ENCODE measurements at regions not wholly inside any gene's neighbourhood (a gene's known extent, or its start where the extent isn't known, plus 50 kb on each side); places are given as distances from the start of the nearest gene placed in this dataset.
"Not testable (repeated sequence)": the region's sequence is repeated elsewhere in the genome, so short reads cannot be mapped to it uniquely, and the experiment has no call there.

DNA sequence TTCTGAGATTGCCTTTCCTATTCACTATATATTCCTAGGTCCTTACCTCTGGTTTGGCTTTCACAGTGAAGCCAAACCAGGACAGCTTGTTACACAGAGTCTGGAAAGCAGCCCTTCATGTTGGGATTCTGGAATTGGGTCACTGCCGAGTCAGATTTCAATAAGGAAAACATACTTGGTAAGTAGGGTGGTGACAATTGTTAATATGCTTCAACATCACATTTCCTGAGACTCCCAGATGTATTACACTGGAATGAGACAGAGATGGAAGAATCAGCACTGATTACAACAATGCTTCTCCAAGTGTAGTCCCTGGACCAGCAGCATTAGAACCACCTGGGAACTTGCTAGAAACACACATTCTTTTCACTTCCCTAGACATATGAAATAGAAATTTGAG is 268.9 kb upstream of the SEMA3C start:
- DNase-seq (ENCODE audit: low spot score) (no peak), FAIRE-seq (no peak)

DNA sequence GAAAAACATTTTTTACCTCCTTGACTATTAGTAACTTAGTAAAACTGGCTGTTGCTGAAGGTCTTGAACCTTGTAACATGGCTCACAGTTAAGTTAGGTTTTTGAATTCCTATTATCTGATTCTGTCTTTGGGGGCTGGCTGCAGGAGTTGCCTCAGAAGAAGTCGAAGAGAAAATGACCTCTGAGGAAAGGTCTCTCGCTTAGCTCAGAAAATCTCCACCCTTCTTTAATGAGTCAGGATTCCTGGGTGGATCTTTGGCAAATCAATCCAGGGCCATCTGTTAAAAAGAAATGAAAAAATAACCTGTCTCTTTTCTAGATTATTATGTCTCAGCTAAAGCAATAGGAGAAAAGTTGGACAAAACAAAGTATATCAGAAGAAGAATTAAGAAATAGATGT is 267.8 kb upstream of the SEMA3C start:
- FAIRE-seq (no peak), DNase-seq (ENCODE audit: low spot score) (no peak)

DNA sequence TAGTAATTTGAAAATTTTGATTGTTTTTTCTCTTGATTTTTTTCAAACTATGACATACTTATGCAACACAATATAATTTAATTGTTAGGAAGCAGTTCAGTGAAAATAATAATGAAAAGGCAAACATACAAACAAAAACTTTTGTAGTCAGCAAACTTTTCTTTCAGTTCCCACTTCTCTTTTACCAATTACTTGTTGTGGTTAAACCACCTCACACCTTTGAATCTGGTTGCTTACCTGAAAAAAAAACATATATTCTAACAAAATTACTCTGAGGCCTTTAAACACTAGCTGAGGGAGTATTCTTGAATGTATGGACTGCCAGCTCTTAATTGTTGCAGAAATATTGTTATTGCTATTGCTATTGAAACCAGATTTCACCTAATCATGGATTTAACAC is 266.2 kb upstream of the SEMA3C start:
- no peak for DNase-seq (ENCODE audit: low spot score)
- no peak for FAIRE-seq

DNA sequence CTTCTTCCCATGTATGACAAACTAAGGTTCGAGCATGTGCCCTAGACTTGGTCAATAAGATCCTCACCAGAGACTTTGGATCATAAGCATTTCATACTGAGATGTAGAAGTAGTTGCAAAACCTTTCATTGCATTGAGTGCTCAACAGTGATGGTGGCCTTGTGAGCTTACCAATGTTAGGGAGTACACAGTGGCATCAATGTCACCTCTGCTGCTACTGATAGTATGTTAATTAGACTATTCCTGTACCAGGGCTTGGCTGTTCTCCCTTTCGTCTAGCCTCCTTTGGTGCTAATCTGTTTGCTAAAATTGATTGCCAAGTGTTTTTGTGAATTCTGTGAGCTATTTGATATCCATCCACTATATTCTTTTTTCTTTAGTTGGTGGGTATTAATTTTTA is 264.5 kb upstream of the SEMA3C start:
- peak; percentile 50 for FAIRE-seq
- no peak for DNase-seq (ENCODE audit: low spot score)

DNA sequence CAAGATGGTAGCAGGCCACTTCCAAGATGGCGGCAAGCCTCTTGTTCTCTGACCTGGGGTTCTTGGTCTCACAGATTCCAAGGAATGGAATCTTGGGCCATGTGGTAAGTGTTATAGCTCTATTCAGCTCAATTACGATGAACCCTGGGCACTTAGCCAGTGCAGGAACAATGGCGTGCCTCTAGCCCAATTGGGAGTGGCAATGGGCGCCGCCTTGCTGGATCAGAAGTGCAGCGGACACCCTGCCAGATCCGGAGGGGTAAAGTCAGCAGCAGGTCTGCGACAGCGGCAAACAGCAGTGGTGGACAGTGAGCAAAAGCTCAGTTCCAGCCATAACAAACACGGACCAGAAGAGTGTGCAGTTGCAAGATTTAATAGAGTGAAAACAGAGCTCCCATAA is 263.2 kb upstream of the SEMA3C start:
- FAIRE-seq, result peak; percentile 40
- not testable (repeated sequence) for DNase-seq (ENCODE audit: low spot score)

DNA sequence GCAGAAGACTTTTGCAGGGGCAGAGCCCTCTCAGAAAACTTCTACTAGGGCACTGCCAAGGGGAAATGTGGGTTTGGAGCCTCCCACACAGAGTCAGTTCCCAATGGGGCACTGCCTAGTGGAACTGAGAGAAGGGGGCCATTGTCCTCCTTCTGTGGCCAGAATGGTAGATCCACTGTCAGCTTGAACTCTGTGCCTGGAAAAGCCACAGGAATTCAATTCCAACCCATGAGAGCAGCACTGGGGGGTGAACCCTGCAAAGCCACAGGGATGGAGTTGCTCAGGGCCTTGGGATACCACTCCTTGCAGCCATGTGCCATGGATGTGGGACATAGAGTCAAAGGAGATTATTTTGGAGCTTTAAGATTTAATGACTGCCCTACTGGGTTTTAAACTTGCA is 262.2 kb upstream of the SEMA3C start:
- no peak for FAIRE-seq

DNA sequence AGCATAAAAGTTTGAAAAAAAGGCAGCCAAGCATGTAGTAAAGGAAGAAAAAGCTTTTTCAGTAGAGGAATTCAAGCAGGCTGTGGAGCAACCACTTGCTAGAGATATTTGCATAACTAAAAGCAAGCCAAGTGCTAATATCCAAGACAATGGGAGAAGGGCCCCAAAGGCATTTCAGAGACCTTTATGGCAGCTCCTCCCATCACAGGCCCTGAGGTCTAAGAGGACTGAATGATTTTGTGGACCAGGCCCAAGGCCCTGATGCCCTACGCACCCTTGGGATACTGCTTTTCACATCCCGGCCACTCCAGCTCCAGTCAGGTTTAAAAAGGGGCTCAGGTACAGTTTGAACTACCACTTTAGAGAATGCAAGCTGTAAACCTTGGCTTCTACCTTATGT is 261.7 kb upstream of the SEMA3C start:
- FAIRE-seq (no peak), DNase-seq (ENCODE audit: low spot score) (no peak)

More for the DNA sequence above, 262.2 kb upstream of the SEMA3C start:
- DNase-seq (ENCODE audit: low spot score), result no peak

DNA sequence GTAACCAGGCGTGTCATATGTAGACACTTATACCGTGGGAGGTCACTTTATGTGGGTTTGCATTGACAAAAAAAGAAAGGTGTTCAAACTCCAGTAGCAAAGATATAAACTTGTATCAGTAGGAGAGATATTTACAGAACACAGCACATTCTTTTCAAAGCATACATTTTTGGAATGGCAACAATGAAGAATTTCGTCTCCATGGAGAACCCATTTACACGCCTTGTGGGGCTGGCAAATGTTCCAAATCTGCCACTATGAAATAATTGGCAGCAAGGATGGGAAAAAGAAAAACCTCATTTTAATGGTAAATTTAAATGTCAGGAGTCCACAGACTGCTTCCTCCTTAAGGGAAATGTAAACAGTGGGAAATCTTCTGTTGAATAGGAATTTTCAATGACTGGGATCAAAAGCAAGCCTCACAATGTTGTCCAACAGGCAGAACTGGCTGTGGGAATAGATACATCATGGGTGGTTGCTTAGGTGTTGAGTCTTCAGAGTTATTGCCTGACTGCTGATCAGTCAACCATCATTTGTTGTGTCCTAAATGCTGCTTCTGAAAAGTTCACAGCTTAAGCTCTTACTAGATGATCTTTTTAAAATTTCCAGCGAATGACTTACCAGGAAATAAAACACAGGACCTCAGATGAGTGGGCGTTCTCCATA is 256.6 kb upstream of the SEMA3C start:
- no peak for FAIRE-seq
- DNase-seq (ENCODE audit: low spot score), result no peak

DNA sequence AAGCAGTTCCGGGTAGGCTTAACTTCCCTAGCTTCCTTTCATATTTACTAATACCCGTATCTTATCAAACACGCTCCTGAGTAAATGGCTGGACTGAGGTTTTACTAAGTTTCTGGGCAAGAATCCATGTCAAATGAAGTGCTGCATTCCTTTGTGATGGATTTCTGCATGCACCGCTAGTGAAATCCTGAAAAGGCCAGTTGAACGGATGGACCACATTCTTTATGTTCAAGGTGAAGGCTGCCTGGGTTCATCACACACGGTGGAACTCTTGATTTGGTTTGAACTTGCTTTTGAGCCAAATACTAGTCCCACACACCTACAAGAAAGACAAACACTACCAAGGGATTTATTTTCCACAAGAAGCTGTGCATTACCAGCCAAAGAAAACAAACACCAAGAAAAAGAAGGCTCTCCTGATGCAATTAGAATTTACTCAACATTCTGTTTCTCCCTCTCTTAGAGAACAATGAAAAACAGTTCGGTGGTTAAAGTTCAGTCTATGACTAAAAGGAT is 255.0 kb upstream of the SEMA3C start:
- peak; percentile 78 for FAIRE-seq
- DNase-seq (ENCODE audit: low spot score), result peak; percentile 61

DNA sequence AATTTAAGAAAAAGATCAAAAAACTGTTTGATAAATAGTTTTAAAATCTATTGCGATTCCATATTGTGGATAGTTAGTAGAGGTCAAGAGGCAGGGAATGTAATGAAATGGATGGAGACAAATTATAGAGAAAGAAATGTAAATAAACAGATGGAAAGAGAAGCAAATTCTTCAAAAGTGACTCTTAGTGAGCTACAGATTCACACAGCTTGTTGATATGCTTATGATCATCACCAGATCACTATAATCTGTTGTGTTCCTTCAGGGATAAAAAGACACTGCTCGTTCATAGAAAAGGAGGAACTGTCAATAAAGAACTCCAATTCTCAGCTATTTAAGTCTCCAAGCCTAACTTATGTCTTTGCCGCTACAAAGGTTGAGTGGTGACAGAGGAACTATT is 251.4 kb upstream of the SEMA3C start:
- FAIRE-seq (no peak), DNase-seq (ENCODE audit: low spot score) (no peak)

DNA sequence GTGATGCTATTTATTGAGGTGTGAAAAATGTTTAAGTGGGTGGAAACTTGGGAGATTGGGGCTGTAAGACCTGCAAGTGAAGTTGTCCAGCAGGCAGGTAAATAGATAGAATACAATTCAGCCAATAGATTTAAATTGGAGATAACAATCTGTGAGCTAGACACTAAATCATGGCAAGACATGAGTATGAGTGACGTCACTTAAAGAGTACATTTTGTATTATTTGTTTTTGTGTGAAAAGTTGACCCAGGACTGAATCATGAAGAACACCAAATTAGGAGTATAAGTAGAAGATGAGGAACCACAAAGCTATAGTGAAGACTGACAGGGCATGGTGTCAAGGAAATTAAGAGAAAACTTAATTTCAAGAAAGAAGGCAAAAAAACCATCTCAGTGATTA is 249.1 kb upstream of the SEMA3C start:
- DNase-seq (ENCODE audit: low spot score), result no peak
- peak; percentile 89 for FAIRE-seq

DNA sequence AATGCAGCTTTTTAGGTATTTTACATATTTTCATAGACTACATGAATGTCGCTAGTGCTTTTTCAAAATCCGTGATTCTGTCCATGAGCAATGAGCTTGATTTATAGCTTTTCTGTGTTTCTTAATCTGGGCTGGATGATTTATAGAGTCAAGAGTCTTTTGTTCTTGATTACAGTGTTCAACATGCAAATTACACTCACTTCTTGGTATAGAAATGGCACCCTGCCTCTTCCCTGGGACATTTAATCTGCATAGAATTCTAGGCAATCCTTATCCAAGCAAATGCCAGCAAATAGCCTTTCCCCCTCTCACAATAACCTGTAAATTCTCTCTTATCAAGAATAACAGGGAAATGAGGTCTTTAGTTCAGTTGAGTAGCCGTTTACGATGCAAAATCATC is 246.2 kb upstream of the SEMA3C start:
- no peak for DNase-seq (ENCODE audit: low spot score)
- peak; percentile 9 for FAIRE-seq

DNA sequence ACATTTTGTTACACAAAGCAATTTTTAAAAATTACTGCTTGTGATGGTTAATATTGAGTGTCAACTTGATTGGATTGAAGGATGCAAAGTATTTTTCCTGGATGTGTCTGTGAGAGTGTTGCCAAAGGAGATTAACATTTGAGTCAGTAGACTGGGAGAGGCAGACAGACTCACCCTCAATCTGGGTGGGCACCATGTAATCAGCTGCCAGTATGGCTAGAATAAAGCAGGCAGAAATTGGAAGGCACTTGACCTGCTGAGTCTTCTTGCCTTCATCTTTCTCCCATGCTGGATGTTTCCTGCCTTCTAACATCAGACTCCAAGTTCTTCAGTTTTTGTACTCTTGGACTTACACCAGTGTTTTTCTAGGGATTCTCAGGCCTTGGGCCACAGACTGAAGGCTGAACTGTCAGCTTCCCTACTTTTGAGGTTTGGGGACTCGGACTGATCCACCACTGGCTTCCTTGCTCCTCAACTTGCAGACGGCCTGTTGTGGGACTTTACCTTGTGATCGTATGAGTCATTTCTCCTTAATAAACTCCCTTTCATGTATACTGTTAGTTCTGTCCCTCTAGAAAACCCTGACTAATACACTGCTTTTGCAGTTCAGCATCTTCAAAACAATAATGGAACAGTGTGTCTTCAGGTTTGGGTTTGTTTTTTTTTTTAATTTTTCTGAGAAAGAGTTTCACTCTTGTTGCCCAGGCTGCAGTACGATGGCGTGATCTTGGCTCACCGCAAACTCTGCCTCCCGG is 244.1 kb upstream of the SEMA3C start:
- FAIRE-seq (peak; percentile 92), DNase-seq (ENCODE audit: low spot score) (no peak)

DNA sequence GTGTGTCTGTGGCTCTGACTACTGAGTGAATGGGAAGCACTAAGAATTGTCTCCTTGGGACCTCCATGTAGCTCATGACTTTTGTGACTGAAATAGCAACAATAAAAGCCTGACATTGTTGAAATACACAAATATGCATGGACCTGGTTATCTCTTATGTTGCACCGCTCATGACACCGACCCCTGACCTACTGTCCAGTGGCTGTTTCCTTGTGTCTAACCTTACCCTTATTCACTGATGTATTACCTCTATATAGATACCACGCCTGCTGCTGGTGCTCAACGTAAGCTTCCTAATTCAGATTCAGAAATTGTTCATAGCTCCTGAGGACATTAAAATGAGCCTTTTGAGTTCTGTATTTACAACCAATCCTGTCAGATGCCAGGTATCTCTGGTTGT is 243.4 kb upstream of the SEMA3C start:
- FAIRE-seq, result peak; percentile 13
- DNase-seq (ENCODE audit: low spot score), result no peak

DNA sequence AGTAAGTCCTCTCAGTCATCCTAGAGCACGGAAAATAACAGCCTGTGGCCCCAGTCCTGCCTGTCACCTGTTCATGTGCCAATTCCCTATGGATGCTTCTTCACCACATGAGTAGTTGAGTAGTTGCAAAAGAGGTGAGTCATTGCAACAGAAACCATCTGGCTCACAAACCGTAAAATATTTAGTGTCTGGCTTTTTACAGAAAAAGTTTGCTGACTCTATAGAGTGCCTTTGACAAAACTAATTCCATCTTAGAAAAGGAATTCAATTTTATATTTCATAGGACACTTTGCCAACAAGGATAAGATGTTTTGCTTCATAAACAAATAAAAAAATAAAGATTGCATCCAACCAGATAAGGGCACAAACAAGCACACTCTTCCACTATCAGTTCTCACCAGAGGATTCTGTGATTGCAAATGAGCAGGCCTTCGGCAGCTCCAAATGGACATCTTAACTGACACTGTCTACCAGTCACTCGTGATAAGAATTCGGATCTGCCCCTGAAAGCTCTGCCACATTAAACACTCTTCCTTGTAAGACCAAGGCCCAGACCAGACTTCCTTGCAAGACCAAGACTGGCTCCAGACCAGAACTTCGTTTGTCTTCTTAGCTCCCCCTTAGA is 242.7 kb upstream of the SEMA3C start:
- DNase-seq (ENCODE audit: low spot score), result peak; percentile 92
- FAIRE-seq, result peak; percentile 98

DNA sequence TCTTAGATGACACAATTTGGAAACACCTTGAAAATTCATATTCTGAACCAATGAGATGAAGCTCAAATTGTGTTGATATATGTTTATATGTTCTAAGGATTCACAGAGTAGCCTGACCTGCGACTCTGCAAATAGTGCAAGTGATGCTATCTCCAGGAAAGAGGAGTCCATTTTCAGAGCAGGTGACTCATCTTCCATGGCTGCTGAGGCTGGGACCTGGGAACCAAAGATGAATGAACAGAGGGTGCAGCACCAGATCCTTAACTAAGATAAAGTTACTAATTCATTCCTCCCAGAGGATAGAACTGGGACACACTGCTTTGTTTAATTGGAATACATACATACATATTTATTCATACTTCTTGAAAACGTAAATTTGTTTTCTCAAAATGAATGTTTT is 240.6 kb upstream of the SEMA3C start:
- DNase-seq (ENCODE audit: low spot score) (peak; percentile 64), FAIRE-seq (peak; percentile 88)

DNA sequence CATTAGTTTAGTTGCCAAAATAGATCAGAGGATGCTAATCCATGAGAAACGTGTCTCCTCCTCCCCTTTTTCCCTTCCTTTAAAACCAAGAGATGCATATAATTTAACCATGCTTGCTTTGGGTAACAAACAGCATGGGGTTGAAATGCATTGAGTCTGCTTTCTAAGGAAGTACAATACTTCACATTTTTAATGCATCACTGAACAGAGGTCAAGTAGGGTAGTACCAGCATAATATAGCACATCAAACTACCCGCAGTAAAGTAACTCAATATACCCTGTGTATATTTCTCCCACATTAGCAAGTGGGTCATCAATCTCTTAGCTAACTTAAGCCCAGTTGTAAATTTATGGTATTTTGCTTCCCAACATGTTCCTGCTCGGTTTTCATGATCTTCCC is 239.3 kb upstream of the SEMA3C start:
- no peak for DNase-seq (ENCODE audit: low spot score)
- FAIRE-seq, result peak; percentile 88

DNA sequence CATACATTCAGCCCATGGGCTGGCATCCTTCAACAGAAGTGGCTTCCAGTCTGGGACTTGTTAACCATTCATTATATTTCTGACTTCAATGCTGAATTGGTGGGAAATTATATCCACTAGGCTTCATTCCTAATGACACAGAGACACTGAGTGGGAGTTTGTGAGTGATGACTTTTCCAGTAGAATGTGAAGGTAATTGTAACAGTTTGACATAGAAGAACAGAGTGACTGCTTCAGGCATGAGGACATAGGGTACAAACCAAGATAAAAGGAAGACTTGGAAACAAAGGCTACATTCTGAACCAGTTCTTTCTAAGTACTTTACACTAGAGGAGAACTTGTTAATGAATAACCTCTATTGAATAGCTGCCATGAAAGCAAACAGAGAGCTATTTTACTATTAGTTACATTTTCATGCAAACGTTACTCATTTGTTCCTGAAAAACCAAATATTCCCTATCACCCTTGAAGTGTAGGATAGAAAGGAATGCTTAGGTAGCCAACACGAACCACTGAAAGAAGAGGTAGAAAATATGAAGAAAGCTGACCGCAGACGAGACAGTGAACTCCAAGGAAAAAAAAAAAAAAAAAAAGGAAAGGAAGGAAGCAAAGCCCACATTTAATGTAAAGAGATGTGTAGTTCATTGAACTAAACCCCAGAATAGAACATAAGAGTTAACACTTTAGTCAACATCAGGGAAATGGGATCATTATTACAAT is 237.0 kb upstream of the SEMA3C start:
- DNase-seq (ENCODE audit: low spot score) (peak; percentile 30), FAIRE-seq (peak; percentile 88)

DNA sequence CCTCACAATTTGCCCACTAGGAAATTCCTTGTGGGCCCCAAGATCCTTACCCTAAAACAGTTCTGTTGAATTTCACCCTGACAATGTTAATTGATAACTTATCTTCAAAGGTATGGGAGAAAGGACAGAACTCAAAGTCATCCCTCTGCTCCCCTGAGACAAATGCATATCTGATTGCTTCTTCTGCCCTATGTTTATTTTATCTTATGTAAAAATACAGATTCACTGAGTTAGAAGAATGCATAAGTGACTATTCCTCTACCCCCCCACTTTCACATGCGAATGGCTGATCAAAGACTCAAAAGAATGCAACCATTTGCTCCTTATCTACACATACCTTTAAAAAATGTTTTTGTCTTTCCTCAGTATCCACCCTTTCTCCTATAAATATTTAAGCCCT is 235.7 kb upstream of the SEMA3C start:
- no peak for DNase-seq (ENCODE audit: low spot score)
- no peak for FAIRE-seq

DNA sequence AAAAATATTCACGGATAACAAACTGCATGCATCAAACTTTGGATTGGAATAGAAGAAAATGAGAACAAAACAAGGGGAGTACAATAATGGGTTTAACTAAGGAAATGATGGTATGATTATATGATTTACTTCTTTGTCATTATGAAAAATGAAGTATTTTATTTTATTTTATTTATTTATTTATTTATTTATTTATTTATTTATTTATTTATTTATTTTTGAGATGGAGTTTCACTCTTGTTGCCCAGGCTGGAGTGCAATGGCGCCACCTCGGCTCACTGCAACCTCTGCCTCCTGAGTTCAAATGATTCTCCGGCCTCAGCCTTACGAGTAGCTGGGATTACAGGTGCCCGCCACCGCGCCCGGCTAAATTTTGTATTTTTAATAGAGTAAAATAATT is 234.1 kb upstream of the SEMA3C start:
- DNase-seq (ENCODE audit: low spot score); FAIRE-seq: not testable (repeated sequence)

DNA sequence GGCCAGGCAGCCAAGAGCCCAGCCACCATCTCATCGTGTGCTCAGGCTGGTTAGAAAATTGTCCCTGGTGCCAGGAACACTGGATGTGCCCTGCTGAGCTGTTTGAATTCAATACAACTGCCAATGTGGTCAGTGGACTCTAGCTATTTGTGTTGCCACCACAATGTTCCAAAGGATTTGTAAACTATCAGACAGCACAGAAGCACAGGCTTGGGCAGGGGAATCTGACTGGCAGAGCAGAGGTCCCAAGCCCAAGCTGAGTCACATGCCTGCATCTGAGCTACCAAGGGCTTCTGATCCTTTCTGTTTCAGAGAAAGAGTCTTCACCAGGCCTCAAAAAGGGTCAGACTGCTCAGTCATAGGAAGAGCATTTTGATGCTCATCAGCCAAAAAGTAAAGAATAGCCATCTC is 232.1 kb upstream of the SEMA3C start:
- DNase-seq (ENCODE audit: low spot score) (no peak), FAIRE-seq (no peak)

DNA sequence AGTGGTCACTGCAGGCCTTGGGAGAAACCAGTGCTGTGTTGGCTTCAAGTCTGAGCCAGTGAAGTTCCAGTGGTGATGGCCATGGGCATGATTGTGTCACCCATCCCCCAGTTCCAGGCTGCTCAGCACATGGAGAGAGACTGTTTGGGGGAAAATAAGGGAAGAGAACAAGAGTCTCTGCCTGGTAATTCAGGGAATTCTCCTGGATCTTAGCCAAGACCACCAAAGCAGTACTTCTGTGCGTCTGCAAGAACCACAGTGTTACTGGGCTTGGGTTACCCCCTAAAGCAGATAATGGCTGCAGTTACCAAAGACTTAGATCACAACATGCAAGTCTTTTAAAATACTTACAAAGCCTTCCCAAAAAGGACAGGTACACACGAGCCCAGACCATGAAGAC is 225.0 kb upstream of the SEMA3C start:
- FAIRE-seq (no peak), DNase-seq (ENCODE audit: low spot score) (no peak)
